HG03097 (cell line): ENCODE measurements at regions not wholly inside any gene's neighbourhood (a gene's known extent, or its start where the extent isn't known, plus 50 kb on each side); places are given as distances from the start of the nearest gene placed in this dataset.

Experiments used
- ATAC-seq: cut with Tn5 transposase; IDR thresholded peaks from one replicate; pipeline ENCODE4 v1.9.1; 2021; ENCODE audit not compliant: unreplicated experiment, low FRiP score

DNA sequence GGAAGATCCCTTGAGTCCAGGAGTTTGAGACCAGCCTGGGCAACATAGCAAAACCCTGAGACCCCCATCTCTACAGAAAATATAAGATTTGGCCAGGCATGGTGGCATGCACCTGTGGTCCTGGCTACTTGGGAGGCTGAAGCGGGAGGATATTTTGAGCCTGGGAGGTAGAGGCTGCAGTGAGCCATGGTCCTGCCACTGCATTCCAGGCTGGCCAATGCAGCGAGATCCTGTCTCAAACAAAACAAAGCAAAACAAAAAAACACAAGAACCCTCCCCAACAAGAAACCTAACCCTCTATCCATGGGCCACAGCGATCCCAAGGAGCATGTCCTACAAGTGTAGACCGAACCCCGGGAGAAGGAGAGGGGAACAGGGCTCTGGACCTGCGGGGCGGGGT is 133.3 kb downstream of the MGAT5B start:
- ATAC-seq: no peak

DNA sequence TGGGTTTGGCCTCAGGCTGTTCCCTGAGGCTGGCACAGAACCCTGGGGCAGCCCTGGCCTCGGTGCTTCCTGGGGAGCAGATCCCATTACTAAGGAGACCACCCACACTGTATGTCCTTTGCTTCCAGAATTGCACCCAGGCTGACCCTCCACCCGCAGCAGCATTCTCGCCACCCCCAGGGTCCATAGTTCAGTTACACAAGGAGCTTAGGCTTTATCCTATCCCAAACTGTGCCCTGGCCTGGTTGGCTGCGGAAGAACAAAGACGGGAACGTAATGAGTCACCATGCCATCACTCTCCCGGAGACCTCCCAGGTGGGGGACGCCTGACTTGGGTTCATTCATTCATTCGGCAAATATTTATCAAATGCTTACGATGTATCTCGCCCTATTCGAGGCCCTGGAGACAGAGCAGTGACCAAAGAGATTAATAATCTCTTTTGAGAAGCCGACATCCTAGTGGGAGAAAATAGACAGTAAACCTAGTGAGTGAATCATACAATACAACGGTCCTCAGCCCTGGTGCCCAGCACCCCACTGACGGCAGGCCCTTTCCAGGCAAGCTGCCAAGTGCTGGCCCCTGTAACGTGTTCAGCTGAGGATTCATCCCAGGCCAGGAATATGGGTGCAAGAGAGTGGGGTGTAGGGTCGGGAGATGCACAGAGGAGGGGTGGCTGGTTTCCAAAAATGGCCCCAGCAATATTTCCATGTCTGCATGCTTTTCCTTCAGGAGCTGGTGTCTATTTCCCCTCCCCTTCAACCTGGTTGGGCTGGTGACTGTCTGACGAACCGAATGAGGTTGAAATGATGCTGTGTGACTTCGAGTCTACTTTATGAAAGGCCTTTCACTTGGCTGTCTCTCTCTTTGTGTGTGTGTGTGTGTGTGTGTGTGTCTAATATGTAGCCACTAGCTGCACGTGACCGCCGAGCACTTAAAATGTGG is 134.2 kb downstream of the MGAT5B start:
- no peak for ATAC-seq

- ATAC-seq: no peak
Measured at GRCh38 chr17:77003699-77004098, 135.5 kb downstream of the MGAT5B start.

DNA sequence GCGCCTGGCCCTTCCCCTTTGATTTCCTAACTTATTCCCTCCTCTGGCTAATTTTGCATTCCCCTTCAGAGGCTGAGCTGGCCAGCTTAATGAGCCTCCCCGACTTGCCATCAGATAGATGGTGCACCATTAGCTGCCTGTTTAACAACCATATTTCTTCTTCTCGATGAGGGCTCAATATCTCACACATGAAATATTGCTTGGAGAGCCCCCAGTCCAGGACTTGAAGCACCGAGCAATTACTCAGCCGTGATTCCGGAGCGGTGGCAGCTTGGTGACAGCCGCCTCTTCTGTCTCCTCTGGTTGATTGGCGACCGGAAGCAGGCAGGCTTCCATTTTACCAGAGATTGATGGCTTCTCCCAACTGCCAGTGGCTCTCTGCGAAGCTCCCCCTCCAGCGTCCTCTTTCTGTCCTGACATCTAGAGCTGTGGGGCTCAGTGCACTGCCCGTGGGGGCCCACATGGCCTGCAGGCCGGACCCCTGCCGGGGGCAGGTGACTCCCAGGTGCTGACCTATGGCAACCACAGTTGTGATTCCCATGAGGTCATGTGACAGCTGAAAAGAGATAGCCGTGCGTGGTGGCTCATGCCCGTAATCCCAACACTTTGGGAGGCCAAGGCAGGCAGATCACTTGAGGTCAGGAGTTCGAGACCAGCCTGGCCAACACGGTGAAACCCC is 133.7 kb upstream of the SEC14L1 start:
- ATAC-seq: no peak

DNA sequence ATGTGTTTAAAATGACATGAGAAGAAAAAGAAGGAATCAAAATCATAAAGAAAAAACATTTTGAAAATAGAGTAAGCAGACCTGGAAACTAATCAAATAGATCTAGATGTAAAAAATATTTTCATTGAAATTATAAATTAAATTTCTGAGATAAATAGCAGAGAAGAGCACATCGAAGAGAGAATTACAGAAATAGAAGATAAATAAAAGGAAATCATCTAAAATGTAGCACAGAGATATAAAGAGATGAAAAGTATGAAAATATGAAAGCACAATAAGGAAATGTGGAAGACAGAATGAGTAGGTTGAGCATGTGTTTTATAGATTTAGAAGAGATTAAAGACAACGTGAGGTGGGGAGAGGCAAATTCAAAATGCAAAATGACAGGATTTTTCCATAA is 130.9 kb upstream of the SEC14L1 start:
- no peak for ATAC-seq

GRCh38 chr17:77010667-77011066 is 130.1 kb upstream of the SEC14L1 start:
- ATAC-seq: no peak

GRCh38 chr17:77011173-77012011 is 129.4 kb upstream of the SEC14L1 start:
- ATAC-seq: no peak

- no peak for ATAC-seq
Measured at GRCh38 chr17:77018504-77018903, 122.3 kb upstream of the SEC14L1 start.

GRCh38 chr17:77019893-77020379 is 120.8 kb upstream of the SEC14L1 start:
- ATAC-seq: no peak

DNA sequence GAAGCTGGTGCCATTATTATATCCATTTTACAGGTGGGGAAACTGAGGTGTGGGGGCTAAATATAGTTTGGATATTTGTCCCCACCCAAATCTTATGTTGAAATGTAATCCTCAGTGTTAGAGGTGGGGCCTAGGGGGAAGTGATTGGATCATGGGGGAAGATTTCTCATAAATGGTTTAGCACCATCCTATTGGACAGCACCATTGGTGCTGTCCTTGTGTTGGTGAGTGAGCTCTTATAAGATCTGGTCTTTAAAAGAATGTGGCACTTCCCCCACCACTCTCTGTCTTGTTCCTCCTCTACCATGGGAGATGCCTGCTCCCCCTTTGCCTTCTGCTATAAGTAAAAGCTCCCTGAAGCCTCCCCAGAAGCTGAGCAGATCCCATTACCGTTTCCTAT is 119.8 kb upstream of the SEC14L1 start:
- no peak for ATAC-seq

GRCh38 chr17:77022766-77023165 is 118.0 kb upstream of the SEC14L1 start:
- ATAC-seq: no peak

DNA sequence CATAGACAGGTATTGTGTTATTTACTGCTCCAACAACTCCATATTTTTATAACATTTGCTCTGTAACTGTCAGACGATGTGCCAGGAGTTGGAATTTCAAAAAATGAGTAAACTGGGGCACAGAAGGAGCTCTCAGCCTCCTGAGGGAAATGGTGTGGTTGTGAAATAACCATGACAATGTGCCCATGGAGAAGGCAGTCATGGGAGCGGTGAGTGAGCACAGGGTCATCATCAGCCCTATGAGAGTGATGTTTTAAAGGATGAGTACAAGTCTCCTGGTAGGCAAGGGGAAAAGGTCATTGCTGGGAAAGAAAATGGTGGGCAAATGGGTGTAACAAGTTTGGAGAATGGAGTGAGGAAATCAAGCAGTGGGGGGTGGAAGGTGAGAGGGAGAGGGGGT is 115.0 kb upstream of the SEC14L1 start:
- no peak for ATAC-seq

- ATAC-seq: no peak
Measured at GRCh38 chr17:77027271-77027889, 113.4 kb upstream of the SEC14L1 start.

DNA sequence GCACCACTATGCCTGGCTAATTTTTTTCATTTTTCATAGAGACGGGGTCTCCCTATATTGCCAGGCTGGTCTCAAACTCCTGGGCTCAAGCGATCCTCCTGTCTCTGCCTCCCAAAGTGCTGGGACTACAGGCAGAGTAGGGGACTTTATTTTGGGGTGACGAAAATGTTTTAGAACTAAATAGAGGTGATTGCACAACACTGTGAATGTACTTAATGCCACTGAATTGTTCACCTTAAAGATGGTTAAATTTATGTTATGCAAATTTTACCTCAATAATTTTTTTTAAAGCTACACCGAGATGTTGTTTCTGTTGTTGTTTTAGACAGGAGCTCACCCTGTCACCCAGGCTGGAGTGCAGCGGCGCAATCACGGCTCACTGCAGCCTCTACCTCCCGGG is 111.9 kb upstream of the SEC14L1 start:
- ATAC-seq: no peak

GRCh38 chr17:77032929-77033328 is 107.8 kb upstream of the SEC14L1 start:
- no peak for ATAC-seq

DNA sequence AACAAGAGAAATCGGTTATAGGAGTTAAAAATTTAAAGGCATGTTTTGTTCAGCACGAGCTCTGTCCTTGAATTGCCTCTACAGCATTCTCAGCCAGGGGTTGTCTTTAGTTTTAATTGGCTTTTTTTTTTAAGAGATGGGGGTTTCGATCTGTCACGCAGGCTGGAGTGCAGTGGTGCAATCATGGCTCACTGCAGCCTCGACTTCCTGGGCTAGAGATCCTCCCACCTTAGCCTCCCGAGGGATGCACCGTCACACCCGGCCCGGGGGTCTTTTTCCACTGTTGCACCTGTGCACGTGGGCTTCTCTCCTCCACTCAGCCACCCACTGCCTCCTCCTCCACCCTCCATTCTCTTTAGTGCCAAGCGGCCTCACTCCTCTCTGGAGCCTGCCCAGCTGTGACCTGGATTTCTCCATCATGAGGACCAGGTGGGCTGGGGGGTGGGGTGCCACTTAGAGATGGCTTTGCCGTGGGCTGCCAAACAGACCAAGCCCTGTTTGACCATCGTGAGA is 106.8 kb upstream of the SEC14L1 start:
- no peak for ATAC-seq

DNA sequence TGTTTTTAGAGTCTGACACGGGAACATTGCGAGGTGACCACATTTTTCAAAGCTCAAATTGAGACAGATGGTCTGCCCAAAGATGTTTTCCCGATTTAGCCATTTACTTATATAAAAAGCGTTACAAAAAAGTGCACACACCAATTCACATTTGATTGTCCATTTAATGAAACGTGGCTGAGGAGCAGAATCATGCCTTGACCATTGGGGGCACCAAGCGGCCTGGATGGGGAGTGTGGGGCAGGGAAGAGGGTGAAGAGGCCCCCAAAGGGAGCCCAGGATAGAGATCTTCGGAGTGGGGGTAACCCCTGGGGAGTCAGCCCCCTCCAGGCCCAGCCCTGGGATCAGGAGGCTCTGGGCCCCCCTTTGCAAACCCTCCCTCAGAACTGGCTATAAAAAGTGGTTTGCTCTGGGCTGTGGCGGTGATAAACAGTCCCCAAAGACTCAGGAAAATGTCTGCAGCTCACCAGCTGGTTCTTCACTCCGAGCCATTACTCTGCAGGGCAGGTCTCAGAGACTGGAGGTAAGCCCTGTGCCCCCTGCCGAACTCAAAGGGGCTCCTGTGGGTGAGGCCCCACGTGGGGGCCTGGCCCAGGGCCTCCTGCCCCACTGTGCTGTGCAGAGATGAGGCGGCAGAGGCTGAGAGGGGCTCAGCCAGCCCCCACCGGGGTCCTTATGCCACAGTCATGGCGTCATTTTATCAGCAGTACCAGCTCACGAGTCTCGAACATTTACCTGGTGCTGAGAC is 105.9 kb upstream of the SEC14L1 start:
- no peak for ATAC-seq

DNA sequence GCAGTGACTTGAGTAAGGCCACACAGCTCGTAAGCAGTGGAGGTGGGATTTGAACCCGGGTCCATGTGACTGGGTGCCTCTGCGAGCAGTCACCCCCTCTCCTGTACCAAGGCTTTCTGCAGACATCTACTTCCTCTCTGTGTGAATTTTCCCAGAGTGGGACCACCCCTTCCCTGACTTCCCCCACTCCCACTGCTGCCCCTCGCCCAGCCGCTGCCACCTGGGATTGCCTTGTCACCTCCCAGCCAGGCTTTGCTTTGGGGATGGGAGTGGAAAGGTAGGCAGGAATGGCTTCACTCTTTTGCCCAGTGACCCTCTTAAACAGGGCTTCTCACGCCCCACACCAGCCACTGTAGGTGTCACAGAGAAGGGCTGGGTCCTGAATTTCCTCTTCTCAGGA is 105.2 kb upstream of the SEC14L1 start:
- ATAC-seq: no peak

DNA sequence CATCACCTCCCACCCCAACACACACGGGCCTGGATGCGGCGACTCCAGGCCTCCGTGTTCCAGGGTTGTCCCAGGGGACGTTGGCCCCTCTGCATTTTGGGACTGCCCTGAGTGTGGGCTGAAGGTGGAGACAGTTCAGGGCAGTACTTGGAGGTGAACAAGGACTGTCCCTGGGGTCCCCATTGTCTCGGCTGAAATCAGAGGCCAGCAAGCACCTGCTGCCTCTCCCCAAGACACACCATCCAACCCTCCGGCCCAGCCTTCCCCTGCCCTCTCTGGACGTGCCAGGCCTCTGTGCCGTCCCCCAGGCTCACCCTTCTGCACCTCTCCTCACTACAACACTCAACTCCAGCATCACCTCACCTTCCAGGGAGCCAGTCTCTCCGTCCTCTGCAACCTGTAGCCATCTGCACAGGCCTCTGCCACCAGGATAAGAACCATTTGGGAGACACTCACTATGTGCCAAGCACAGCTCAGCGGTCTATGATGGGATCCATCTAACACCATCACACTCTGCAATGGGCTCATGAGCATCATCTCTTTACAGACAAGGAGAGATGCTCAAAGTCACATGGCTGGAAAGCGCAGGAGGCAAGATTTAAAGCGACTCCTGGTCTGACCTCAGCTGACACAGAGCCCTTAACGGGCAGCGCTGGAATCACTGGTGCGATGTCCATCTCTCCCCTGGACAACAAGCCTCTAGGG is 104.5 kb upstream of the SEC14L1 start:
- ATAC-seq: no peak
